ENCODE measurements at regions not wholly inside any gene's neighbourhood (a gene's known extent, or its start where the extent isn't known, plus 50 kb on each side); places are given as distances from the start of the nearest gene placed in this dataset.
"Not testable (repeated sequence)": the region's sequence is repeated elsewhere in the genome, so short reads cannot be mapped to it uniquely, and the experiment has no call there.

GRCh38 chr16:58847902-58848661 lies 114.0 kb upstream of the GOT2 start:
- TF ChIP-seq CTCF (IDR thresholded peaks at IDR 0.05; ENCODE audit: low read depth, low read length), result no peak
- no peaks in the 10 kb centered on the region for H3K36me3 ChIP-seq
- H3K9me3 ChIP-seq (ENCODE audit: severe bottlenecking), result no peaks in the 10 kb centered on the region
- DNase-seq, result no peak
- no peak overlapping the region for H3K27ac ChIP-seq
- no peak overlapping the region for H3K4me3 ChIP-seq (ENCODE audit: low read depth, low read length)
- H3K27me3 ChIP-seq (ENCODE audit: insufficient read depth, low read depth, severe bottlenecking), result peaks cover 28% of the 10 kb centered on the region

GRCh38 chr16:58846226-58846625 lies 112.1 kb upstream of the GOT2 start:
- DNase-seq; H3K27ac ChIP-seq; H3K9me3 ChIP-seq (ENCODE audit: severe bottlenecking); H3K4me3 ChIP-seq (ENCODE audit: low read depth, low read length); H3K36me3 ChIP-seq: not testable (repeated sequence)
- peaks cover 14% of the 10 kb centered on the region for H3K27me3 ChIP-seq (ENCODE audit: insufficient read depth, low read depth, severe bottlenecking)

DNA sequence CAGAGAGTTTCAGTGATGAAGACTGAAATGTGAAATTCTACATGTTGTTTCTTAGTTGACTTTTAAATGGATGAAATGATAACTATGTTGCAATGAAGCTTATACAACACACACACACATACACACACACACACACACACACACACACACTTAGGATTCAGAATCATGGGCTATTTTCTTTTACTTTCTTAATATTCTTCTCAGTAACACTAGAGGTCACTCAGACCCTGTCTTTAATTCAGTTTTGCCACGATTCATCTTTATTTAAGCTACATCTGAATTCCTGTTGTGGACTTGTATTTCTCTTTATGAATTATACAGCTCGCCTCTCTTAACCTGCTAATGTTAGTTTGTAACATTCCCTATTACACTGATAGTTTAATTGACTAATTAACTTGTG lies 109.6 kb upstream of the GOT2 start:
- Histone ChIP-seq H3K4me3 (ENCODE audit: low read depth, low read length) (no peak overlapping the region), H3K9me3 (ENCODE audit: severe bottlenecking) (no peaks in the 10 kb centered on the region), H3K27ac (no peak overlapping the region), H3K27me3 (ENCODE audit: insufficient read depth, low read depth, severe bottlenecking) (peaks cover 4% of the 10 kb centered on the region), H3K36me3 (no peaks in the 10 kb centered on the region)
- no peak for TF ChIP-seq CTCF (IDR thresholded peaks at IDR 0.05; ENCODE audit: low read depth, low read length)
- DNase-seq, result no peak

GRCh38 chr16:58842746-58843145 lies 108.6 kb upstream of the GOT2 start:
- no peak for DNase-seq
- no peaks in the 10 kb centered on the region for H3K36me3 ChIP-seq
- TF ChIP-seq CTCF (IDR thresholded peaks at IDR 0.05; ENCODE audit: low read depth, low read length), result no peak
- peaks cover 4% of the 10 kb centered on the region for H3K27me3 ChIP-seq (ENCODE audit: insufficient read depth, low read depth, severe bottlenecking)
- H3K27ac ChIP-seq, result no peak overlapping the region
- H3K4me3 ChIP-seq (ENCODE audit: low read depth, low read length), result no peak overlapping the region
- no peaks in the 10 kb centered on the region for H3K9me3 ChIP-seq (ENCODE audit: severe bottlenecking)

- DNase-seq, result no peak
- H3K27me3 ChIP-seq (ENCODE audit: insufficient read depth, low read depth, severe bottlenecking), result peaks cover 4% of the 10 kb centered on the region
Measured at GRCh38 chr16:58842156-58842555, 108.0 kb upstream of the GOT2 start.

DNA sequence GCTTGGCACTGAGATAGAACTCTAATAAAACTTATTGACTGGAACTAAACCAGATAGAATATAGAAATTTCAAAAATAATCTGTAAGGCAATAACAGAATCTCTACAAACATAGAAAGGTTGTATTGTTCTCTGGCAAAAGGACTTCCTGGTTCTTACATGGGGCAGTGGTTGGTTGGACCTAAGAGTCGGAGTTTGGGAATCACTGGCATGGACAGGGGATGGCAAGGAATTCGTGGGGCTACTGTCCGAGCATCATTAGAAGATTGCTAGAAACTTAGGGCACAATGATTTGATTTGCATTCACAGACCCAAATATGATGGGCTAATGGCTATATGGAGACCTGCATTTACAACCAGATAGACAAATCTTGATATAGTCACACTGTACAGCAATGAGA lies 103.8 kb upstream of the GOT2 start:
- DNase-seq, result no peak
- Histone ChIP-seq H3K36me3 (no peaks in the 10 kb centered on the region), H3K4me3 (ENCODE audit: low read depth, low read length) (no peak overlapping the region), H3K27me3 (ENCODE audit: insufficient read depth, low read depth, severe bottlenecking) (peaks cover 3% of the 10 kb centered on the region), H3K27ac (no peak overlapping the region), H3K9me3 (ENCODE audit: severe bottlenecking) (no peaks in the 10 kb centered on the region)
- no peak for TF ChIP-seq CTCF (IDR thresholded peaks at IDR 0.05; ENCODE audit: low read depth, low read length)

More at GRCh38 chr16:58842156-58842555, 108.0 kb upstream of the GOT2 start:
- no peak overlapping the region for H3K27ac ChIP-seq
- TF ChIP-seq CTCF (IDR thresholded peaks at IDR 0.05; ENCODE audit: low read depth, low read length), result no peak
- no peaks in the 10 kb centered on the region for H3K36me3 ChIP-seq
- H3K9me3 ChIP-seq (ENCODE audit: severe bottlenecking), result no peaks in the 10 kb centered on the region
- no peak overlapping the region for H3K4me3 ChIP-seq (ENCODE audit: low read depth, low read length)

Measured in WERI-Rb-1 (cell line).